ENCODE measurements at regions not wholly inside any gene's neighbourhood (a gene's known extent, or its start where the extent isn't known, plus 50 kb on each side); places are given as distances from the start of the nearest gene placed in this dataset.
A peak's percentile ranks its signal among the peaks of the same experiment; 100 is the strongest.

- H4K20me1 ChIP-seq (ENCODE audit: insufficient read depth, low read length), result no peaks in the 10 kb centered on the region
- H3K4me2 ChIP-seq (ENCODE audit: low read length), result no peak overlapping the region
- no peak overlapping the region for H2AFZ ChIP-seq (ENCODE audit: low read length)
- H3K9me3 ChIP-seq (ENCODE audit: low read length), result 0 out of 2 replicates have a peak, but pooled peaks cover 6% of the 10 kb centered on the region
- no peak for TF ChIP-seq EZH2 (IDR thresholded peaks at IDR 0.05; ENCODE audit: borderline replicate concordance, low read length)
- TF ChIP-seq, protein P1, sequence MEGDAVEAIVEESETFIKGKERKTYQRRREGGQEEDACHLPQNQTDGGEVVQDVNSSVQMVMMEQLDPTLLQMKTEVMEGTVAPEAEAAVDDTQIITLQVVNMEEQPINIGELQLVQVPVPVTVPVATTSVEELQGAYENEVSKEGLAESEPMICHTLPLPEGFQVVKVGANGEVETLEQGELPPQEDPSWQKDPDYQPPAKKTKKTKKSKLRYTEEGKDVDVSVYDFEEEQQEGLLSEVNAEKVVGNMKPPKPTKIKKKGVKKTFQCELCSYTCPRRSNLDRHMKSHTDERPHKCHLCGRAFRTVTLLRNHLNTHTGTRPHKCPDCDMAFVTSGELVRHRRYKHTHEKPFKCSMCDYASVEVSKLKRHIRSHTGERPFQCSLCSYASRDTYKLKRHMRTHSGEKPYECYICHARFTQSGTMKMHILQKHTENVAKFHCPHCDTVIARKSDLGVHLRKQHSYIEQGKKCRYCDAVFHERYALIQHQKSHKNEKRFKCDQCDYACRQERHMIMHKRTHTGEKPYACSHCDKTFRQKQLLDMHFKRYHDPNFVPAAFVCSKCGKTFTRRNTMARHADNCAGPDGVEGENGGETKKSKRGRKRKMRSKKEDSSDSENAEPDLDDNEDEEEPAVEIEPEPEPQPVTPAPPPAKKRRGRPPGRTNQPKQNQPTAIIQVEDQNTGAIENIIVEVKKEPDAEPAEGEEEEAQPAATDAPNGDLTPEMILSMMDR (IDR thresholded peaks at IDR 0.05; ENCODE audit: low read length), result no peak
- H3K36me3 ChIP-seq (ENCODE audit: insufficient read depth, low read length), result no peaks in the 10 kb centered on the region
- H3K4me3 ChIP-seq (ENCODE audit: low read depth, low read length, poor library complexity, severe bottlenecking), result no peak overlapping the region
- H3K79me2 ChIP-seq (ENCODE audit: insufficient read depth, low read length), result no peaks in the 10 kb centered on the region
- H3K4me1 ChIP-seq (ENCODE audit: insufficient read depth, low read length, severe bottlenecking), result peaks cover 9% of the 10 kb centered on the region
- no peaks in the 10 kb centered on the region for H3F3A ChIP-seq (ENCODE audit: insufficient read depth, low read length)
- no peak overlapping the region for H3K9ac ChIP-seq (ENCODE audit: low read length)
- peak overlapping the region; percentile 10 for H3K27ac ChIP-seq (ENCODE audit: low read depth, low read length, poor library complexity, severe bottlenecking)
- H3K9me2 ChIP-seq (ENCODE audit: low read depth, low read length), result no peaks in the 10 kb centered on the region
- no peaks in the 10 kb centered on the region for H3K27me3 ChIP-seq (ENCODE audit: insufficient read depth, low read length)
These were observed 475.4 kb downstream of the OCA2 start for GRCh38 chr15:27623560-27624305.

DNA sequence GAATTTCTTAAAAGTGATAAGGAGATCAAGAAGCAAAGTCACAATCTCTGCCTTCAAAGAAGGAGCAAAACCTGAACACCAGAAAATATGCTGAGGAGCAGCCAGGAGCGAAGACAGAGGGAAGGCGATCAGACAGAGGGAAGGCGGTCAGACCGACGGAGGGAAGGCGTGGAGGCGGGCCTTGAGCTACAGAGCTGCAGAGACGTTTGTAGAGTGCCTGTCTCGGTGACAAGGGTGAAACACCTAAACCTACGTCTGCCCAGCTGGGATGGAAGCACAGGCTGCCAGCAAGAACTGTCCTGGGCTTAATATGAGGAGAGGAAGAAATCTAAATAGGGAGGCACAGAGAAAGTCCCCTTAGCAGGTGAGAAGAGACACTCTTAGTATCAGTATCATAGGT lies 476.0 kb downstream of the OCA2 start:
- Histone ChIP-seq H3K4me2 (ENCODE audit: low read length) (no peak overlapping the region), H3F3A (ENCODE audit: insufficient read depth, low read length) (no peaks in the 10 kb centered on the region), H3K9me3 (ENCODE audit: low read length) (0 out of 2 replicates have a peak, but pooled peaks cover 6% of the 10 kb centered on the region), H3K4me3 (ENCODE audit: low read depth, low read length, poor library complexity, severe bottlenecking) (no peak overlapping the region), H3K9ac (ENCODE audit: low read length) (no peak overlapping the region), H3K27ac (ENCODE audit: low read depth, low read length, poor library complexity, severe bottlenecking) (peak overlapping the region; percentile 10), H3K4me1 (ENCODE audit: insufficient read depth, low read length, severe bottlenecking) (peaks cover 9% of the 10 kb centered on the region), H3K36me3 (ENCODE audit: insufficient read depth, low read length) (no peaks in the 10 kb centered on the region), H4K20me1 (ENCODE audit: insufficient read depth, low read length) (no peaks in the 10 kb centered on the region), H3K9me2 (ENCODE audit: low read depth, low read length) (no peaks in the 10 kb centered on the region), H3K79me2 (ENCODE audit: insufficient read depth, low read length) (no peaks in the 10 kb centered on the region), H2AFZ (ENCODE audit: low read length) (no peak overlapping the region), H3K27me3 (ENCODE audit: insufficient read depth, low read length) (no peaks in the 10 kb centered on the region)
- no peak for TF ChIP-seq EZH2 (IDR thresholded peaks at IDR 0.05; ENCODE audit: borderline replicate concordance, low read length)
- TF ChIP-seq, protein P1 (IDR thresholded peaks at IDR 0.05; ENCODE audit: low read length), result no peak

GRCh38 chr15:27622371-27622770 lies 476.7 kb downstream of the OCA2 start:
- TF ChIP-seq, protein P1 (IDR thresholded peaks at IDR 0.05; ENCODE audit: low read length), result no peak
- no peak for TF ChIP-seq EZH2 (IDR thresholded peaks at IDR 0.05; ENCODE audit: borderline replicate concordance, low read length)
- Histone ChIP-seq H3K9me2 (ENCODE audit: low read depth, low read length) (no peaks in the 10 kb centered on the region), H3K9me3 (ENCODE audit: low read length) (0 out of 2 replicates have a peak, but pooled peaks cover 2% of the 10 kb centered on the region), H3F3A (ENCODE audit: insufficient read depth, low read length) (no peaks in the 10 kb centered on the region), H3K27ac (ENCODE audit: low read depth, low read length, poor library complexity, severe bottlenecking) (no peak overlapping the region), H3K27me3 (ENCODE audit: insufficient read depth, low read length) (no peaks in the 10 kb centered on the region), H3K4me3 (ENCODE audit: low read depth, low read length, poor library complexity, severe bottlenecking) (no peak overlapping the region), H3K4me1 (ENCODE audit: insufficient read depth, low read length, severe bottlenecking) (peaks cover 9% of the 10 kb centered on the region), H3K4me2 (ENCODE audit: low read length) (no peak overlapping the region), H2AFZ (ENCODE audit: low read length) (no peak overlapping the region), H4K20me1 (ENCODE audit: insufficient read depth, low read length) (no peaks in the 10 kb centered on the region), H3K36me3 (ENCODE audit: insufficient read depth, low read length) (no peaks in the 10 kb centered on the region), H3K79me2 (ENCODE audit: insufficient read depth, low read length) (no peaks in the 10 kb centered on the region), H3K9ac (ENCODE audit: low read length) (no peak overlapping the region)
